A549 (cell line): ENCODE measurements at regions not wholly inside any gene's neighbourhood (a gene's known extent, or its start where the extent isn't known, plus 50 kb on each side); places are given as distances from the start of the nearest gene placed in this dataset.

Experiments used
- EHF ChIP-seq: fragments of 250-450 bp; sonication (Bioruptor Pico); IDR thresholded peaks from 2 replicates; pipeline ENCODE4 v1.5.0; 2020; ENCODE audit warnings: mild to moderate bottlenecking
- JUN ChIP-seq, 2 experiments: fragments of >200 bp; sonication (Bioruptor Twin); formaldehyde crosslinking; IDR thresholded peaks; 2 replicates in 1 of 2; 3 replicates in 1 of 2; pipeline ENCODE4 v1.6.1; 2016 to 2017
- POLR2A ChIP-seq: IDR thresholded peaks from 2 replicates; pipeline ENCODE4 v1.6.1; 2012; ENCODE audit warnings: mild to moderate bottlenecking, low read length
- RAD21 ChIP-seq, 2 experiments: fragments of >200 bp in 1 of 2; sonication (Bioruptor Twin) in 1 of 2; formaldehyde crosslinking in 1 of 2; IDR thresholded peaks in 1 of 2; conservative IDR thresholded peaks in 1 of 2; 2 replicates in 1 of 2; 3 replicates in 1 of 2; pipeline ENCODE4 v1.6.1; 2012 to 2018; ENCODE audit warnings: inconsistent platforms in 1 of 2
- RFX5 ChIP-seq: fragments of 450-650 bp; IDR thresholded peaks from 2 replicates; pipeline ENCODE4 v1.7.1; 2014; ENCODE audit warnings: antibody characterized with exemption, mild to moderate bottlenecking, moderate library complexity
- TF ChIP-seq, protein P1 (sequence below): fragments of >200 bp; sonication (Bioruptor Twin); formaldehyde crosslinking; IDR thresholded peaks from 3 replicates; pipeline ENCODE4 v1.5.1; 2016
- TF ChIP-seq, protein P2 (sequence below): IDR thresholded peaks from 2 replicates; pipeline ENCODE4 v1.6.1; 2012
- TF ChIP-seq, protein P3 (sequence below): fragments of >200 bp; sonication (Bioruptor Twin); formaldehyde crosslinking; IDR thresholded peaks from 3 replicates; pipeline ENCODE4 v1.6.1; 2016

GRCh38 chr2:75765798-75766197 lies 55.1 kb upstream of the GCFC2 start:
- TF ChIP-seq, protein P1, sequence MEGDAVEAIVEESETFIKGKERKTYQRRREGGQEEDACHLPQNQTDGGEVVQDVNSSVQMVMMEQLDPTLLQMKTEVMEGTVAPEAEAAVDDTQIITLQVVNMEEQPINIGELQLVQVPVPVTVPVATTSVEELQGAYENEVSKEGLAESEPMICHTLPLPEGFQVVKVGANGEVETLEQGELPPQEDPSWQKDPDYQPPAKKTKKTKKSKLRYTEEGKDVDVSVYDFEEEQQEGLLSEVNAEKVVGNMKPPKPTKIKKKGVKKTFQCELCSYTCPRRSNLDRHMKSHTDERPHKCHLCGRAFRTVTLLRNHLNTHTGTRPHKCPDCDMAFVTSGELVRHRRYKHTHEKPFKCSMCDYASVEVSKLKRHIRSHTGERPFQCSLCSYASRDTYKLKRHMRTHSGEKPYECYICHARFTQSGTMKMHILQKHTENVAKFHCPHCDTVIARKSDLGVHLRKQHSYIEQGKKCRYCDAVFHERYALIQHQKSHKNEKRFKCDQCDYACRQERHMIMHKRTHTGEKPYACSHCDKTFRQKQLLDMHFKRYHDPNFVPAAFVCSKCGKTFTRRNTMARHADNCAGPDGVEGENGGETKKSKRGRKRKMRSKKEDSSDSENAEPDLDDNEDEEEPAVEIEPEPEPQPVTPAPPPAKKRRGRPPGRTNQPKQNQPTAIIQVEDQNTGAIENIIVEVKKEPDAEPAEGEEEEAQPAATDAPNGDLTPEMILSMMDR = no peak
- TF ChIP-seq, protein P2, sequence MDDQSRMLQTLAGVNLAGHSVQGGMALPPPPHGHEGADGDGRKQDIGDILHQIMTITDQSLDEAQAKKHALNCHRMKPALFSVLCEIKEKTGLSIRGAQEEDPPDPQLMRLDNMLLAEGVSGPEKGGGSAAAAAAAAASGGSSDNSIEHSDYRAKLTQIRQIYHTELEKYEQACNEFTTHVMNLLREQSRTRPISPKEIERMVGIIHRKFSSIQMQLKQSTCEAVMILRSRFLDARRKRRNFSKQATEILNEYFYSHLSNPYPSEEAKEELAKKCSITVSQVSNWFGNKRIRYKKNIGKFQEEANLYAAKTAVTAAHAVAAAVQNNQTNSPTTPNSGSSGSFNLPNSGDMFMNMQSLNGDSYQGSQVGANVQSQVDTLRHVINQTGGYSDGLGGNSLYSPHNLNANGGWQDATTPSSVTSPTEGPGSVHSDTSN = no peak
- TF ChIP-seq POLR2A = no peak
- TF ChIP-seq RAD21 (conservative IDR thresholded peaks at IDR 0.05 in 1 of 2, IDR thresholded peaks at IDR 0.05 in 1 of 2) = no peak
- TF ChIP-seq, protein P3, sequence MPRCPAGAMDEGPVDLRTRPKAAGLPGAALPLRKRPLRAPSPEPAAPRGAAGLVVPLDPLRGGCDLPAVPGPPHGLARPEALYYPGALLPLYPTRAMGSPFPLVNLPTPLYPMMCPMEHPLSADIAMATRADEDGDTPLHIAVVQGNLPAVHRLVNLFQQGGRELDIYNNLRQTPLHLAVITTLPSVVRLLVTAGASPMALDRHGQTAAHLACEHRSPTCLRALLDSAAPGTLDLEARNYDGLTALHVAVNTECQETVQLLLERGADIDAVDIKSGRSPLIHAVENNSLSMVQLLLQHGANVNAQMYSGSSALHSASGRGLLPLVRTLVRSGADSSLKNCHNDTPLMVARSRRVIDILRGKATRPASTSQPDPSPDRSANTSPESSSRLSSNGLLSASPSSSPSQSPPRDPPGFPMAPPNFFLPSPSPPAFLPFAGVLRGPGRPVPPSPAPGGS = no peak
- no peak for TF ChIP-seq EHF (CRISPR knock-in tag)
- no peak for TF ChIP-seq RFX5
- TF ChIP-seq JUN (IDR thresholded peaks at IDR 0.05) = no peak
